ENCODE measurements at regions not wholly inside any gene's neighbourhood (a gene's known extent, or its start where the extent isn't known, plus 50 kb on each side); places are given as distances from the start of the nearest gene placed in this dataset.
"Not testable (repeated sequence)": the region's sequence is repeated elsewhere in the genome, so short reads cannot be mapped to it uniquely, and the experiment has no call there.

GRCh38 chr10:6841761-6842160, 261.7 kb upstream of the PRKCQ start:
- H3K36me3 ChIP-seq (ENCODE audit: insufficient read depth, insufficient read length, low read length), result no peaks in the 10 kb centered on the region
- H3K4me3 ChIP-seq (ENCODE audit: insufficient read length, low read depth), result no peak overlapping the region
- peaks cover 34% of the 10 kb centered on the region for H3K9me3 ChIP-seq (ENCODE audit: insufficient read depth, low read length)
- no peak for TF ChIP-seq ZNF274 (IDR thresholded peaks at IDR 0.05; ENCODE audit: low read depth, low read length)
- TF ChIP-seq SUZ12 (IDR thresholded peaks at IDR 0.05; ENCODE audit: extremely low read depth, insufficient read depth, insufficient read length), result no peak
- no peak for TF ChIP-seq YY1 (IDR thresholded peaks at IDR 0.05; ENCODE audit: insufficient read depth, insufficient read length)
- H3K27me3 ChIP-seq (ENCODE audit: insufficient read depth, insufficient read length), result no peaks in the 10 kb centered on the region
- no peaks in the 10 kb centered on the region for H3K4me1 ChIP-seq (ENCODE audit: insufficient read depth, insufficient read length)
- no peak overlapping the region for H3K9ac ChIP-seq (ENCODE audit: insufficient read length, low read depth)
- DNase-seq (ENCODE audit: low read depth, low spot score), result no peak

DNA sequence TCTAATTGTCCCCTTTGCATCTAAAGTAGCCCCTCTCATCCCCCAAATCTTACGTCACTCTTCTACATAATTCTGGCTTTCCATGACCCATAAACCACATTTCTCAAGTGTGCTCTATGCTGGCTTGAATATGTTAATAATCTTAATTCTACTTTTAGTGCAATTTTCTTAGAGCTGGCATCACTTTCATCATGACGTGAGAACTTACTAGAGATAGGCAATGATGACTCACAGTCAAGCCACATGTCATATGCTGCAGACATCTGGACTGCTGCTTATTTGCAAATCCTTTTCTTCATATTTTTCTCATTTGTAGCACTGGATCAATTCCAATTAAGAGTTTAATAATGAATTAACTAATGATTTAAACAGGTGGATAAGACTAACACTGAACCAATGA, 260.7 kb upstream of the PRKCQ start:
- no peak for DNase-seq (ENCODE audit: low read depth, low spot score)
- no peak overlapping the region for H3K4me3 ChIP-seq (ENCODE audit: insufficient read length, low read depth)
- TF ChIP-seq ZNF274 (IDR thresholded peaks at IDR 0.05; ENCODE audit: low read depth, low read length) (no peak), SUZ12 (IDR thresholded peaks at IDR 0.05; ENCODE audit: extremely low read depth, insufficient read depth, insufficient read length) (no peak), YY1 (IDR thresholded peaks at IDR 0.05; ENCODE audit: insufficient read depth, insufficient read length) (no peak)
- no peaks in the 10 kb centered on the region for H3K36me3 ChIP-seq (ENCODE audit: insufficient read depth, insufficient read length, low read length)
- no peaks in the 10 kb centered on the region for H3K4me1 ChIP-seq (ENCODE audit: insufficient read depth, insufficient read length)
- H3K9me3 ChIP-seq (ENCODE audit: insufficient read depth, low read length), result peaks cover 40% of the 10 kb centered on the region
- H3K9ac ChIP-seq (ENCODE audit: insufficient read length, low read depth), result no peak overlapping the region
- H3K27me3 ChIP-seq (ENCODE audit: insufficient read depth, insufficient read length), result no peaks in the 10 kb centered on the region

- Histone ChIP-seq H3K27me3 (ENCODE audit: insufficient read depth, insufficient read length) (no peaks in the 10 kb centered on the region), H3K4me3 (ENCODE audit: insufficient read length, low read depth) (no peak overlapping the region), H3K36me3 (ENCODE audit: insufficient read depth, insufficient read length, low read length) (no peaks in the 10 kb centered on the region), H3K9me3 (ENCODE audit: insufficient read depth, low read length) (peaks cover 34% of the 10 kb centered on the region), H3K4me1 (ENCODE audit: insufficient read depth, insufficient read length) (no peaks in the 10 kb centered on the region), H3K9ac (ENCODE audit: insufficient read length, low read depth) (no peak overlapping the region)
- no peak for TF ChIP-seq ZNF274 (IDR thresholded peaks at IDR 0.05; ENCODE audit: low read depth, low read length)
- TF ChIP-seq SUZ12 (IDR thresholded peaks at IDR 0.05; ENCODE audit: extremely low read depth, insufficient read depth, insufficient read length), result no peak
- TF ChIP-seq YY1 (IDR thresholded peaks at IDR 0.05; ENCODE audit: insufficient read depth, insufficient read length), result no peak
- DNase-seq (ENCODE audit: low read depth, low spot score), result no peak
Measured at GRCh38 chr10:6840201-6840691, 260.2 kb upstream of the PRKCQ start.

GRCh38 chr10:6838118-6838517, 258.0 kb upstream of the PRKCQ start:
- TF ChIP-seq SUZ12 (IDR thresholded peaks at IDR 0.05; ENCODE audit: extremely low read depth, insufficient read depth, insufficient read length), result no peak
- no peak for TF ChIP-seq YY1 (IDR thresholded peaks at IDR 0.05; ENCODE audit: insufficient read depth, insufficient read length)
- no peak for TF ChIP-seq ZNF274 (IDR thresholded peaks at IDR 0.05; ENCODE audit: low read depth, low read length)
- no peak overlapping the region for H3K4me3 ChIP-seq (ENCODE audit: insufficient read length, low read depth)
- H3K9me3 ChIP-seq (ENCODE audit: insufficient read depth, low read length), result peaks cover 21% of the 10 kb centered on the region
- H3K9ac ChIP-seq (ENCODE audit: insufficient read length, low read depth), result no peak overlapping the region
- H3K36me3 ChIP-seq (ENCODE audit: insufficient read depth, insufficient read length, low read length), result no peaks in the 10 kb centered on the region
- H3K27me3 ChIP-seq (ENCODE audit: insufficient read depth, insufficient read length), result no peaks in the 10 kb centered on the region
- no peaks in the 10 kb centered on the region for H3K4me1 ChIP-seq (ENCODE audit: insufficient read depth, insufficient read length)
- no peak for DNase-seq (ENCODE audit: low read depth, low spot score)

DNA sequence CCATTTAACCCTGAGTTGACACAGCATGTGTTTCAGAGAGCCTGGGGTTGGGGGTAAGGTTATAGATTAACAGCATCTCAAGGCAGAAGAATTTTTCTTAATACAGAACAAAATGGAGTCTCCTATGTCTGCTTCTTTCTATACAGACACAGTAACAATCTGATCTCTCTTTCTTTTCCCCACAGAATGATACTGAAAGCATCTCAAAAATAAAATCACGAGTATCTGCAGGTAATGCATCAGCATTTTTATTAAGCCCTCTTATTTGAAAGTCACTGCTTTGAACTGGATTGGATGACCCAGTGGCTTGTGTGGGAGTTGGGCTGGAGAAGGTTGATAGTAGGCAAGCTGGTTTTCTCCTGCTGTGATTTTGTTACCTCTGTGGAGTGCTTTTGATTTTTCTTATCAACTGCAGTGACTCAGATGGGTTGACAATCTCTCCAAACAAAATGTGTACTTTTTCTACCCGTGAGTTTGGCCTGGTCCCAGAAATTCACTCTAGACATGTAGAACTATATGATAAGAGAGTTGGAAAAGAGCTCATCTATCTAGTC, 253.5 kb upstream of the PRKCQ start:
- H3K36me3 ChIP-seq (ENCODE audit: insufficient read depth, insufficient read length, low read length), result no peaks in the 10 kb centered on the region
- H3K9me3 ChIP-seq (ENCODE audit: insufficient read depth, low read length), result peaks cover 9% of the 10 kb centered on the region; the same call in 1 of the 2 replicates
- H3K27me3 ChIP-seq (ENCODE audit: insufficient read depth, insufficient read length), result no peaks in the 10 kb centered on the region
- H3K4me3 ChIP-seq (ENCODE audit: insufficient read length, low read depth), result no peak overlapping the region
- DNase-seq (ENCODE audit: low read depth, low spot score), result no peak
- no peaks in the 10 kb centered on the region for H3K4me1 ChIP-seq (ENCODE audit: insufficient read depth, insufficient read length)
- no peak overlapping the region for H3K9ac ChIP-seq (ENCODE audit: insufficient read length, low read depth)
- no peak for TF ChIP-seq SUZ12 (IDR thresholded peaks at IDR 0.05; ENCODE audit: extremely low read depth, insufficient read depth, insufficient read length)
- TF ChIP-seq ZNF274 (IDR thresholded peaks at IDR 0.05; ENCODE audit: low read depth, low read length), result no peak
- no peak for TF ChIP-seq YY1 (IDR thresholded peaks at IDR 0.05; ENCODE audit: insufficient read depth, insufficient read length)

DNA sequence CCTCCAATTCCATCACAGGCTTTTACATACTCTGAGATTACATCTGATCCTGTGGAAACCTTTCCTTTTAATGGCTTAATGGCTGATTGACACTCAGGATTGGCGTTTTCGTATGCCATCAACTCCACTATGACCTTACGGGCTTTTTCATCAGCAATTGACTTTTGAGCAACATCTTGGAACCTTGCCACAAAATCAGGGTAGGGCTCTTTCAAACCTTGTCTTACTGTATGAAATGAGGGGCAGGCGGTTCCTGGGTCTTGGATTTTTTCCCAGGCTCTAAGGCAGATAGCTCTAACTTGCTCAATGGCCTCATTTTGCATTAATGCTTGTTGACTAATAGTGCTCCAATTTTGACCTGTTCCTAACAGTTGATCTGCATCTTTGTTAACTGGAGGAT, 250.9 kb upstream of the PRKCQ start:
- not testable (repeated sequence) for H3K36me3 ChIP-seq (ENCODE audit: insufficient read depth, insufficient read length, low read length); H3K9me3 ChIP-seq (ENCODE audit: insufficient read depth, low read length); DNase-seq (ENCODE audit: low read depth, low spot score); H3K4me1 ChIP-seq (ENCODE audit: insufficient read depth, insufficient read length); H3K4me3 ChIP-seq (ENCODE audit: insufficient read length, low read depth); H3K9ac ChIP-seq (ENCODE audit: insufficient read length, low read depth); H3K27me3 ChIP-seq (ENCODE audit: insufficient read depth, insufficient read length)

DNA sequence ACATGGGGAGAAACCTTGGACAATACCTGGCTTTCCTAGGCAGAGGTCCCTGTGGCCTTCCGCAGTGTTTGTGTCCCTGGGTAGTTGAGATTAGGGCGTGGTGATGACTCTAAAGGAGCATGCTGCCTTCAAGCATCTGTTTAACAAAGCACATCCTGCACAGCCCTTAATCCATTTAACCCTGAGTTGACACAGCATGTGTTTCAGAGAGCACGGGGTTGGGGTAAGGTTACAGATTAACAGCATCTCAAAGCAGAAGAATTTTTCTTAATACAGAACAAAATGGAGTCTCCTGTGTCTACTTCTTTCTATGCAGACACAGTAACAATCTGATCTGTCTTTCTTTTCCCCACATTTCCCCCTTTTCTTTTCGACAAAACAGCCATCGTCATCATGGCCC, 244.7 kb upstream of the PRKCQ start:
- not testable (repeated sequence) for H3K27me3 ChIP-seq (ENCODE audit: insufficient read depth, insufficient read length); DNase-seq (ENCODE audit: low read depth, low spot score); H3K36me3 ChIP-seq (ENCODE audit: insufficient read depth, insufficient read length, low read length); H3K4me3 ChIP-seq (ENCODE audit: insufficient read length, low read depth); H3K9ac ChIP-seq (ENCODE audit: insufficient read length, low read depth); H3K4me1 ChIP-seq (ENCODE audit: insufficient read depth, insufficient read length); H3K9me3 ChIP-seq (ENCODE audit: insufficient read depth, low read length)

GRCh38 chr10:6823770-6824169, 243.7 kb upstream of the PRKCQ start:
- Histone ChIP-seq H3K9me3 (ENCODE audit: insufficient read depth, low read length) (no peaks in the 10 kb centered on the region), H3K4me3 (ENCODE audit: insufficient read length, low read depth) (no peak overlapping the region), H3K9ac (ENCODE audit: insufficient read length, low read depth) (no peak overlapping the region), H3K36me3 (ENCODE audit: insufficient read depth, insufficient read length, low read length) (no peaks in the 10 kb centered on the region), H3K4me1 (ENCODE audit: insufficient read depth, insufficient read length) (no peaks in the 10 kb centered on the region), H3K27me3 (ENCODE audit: insufficient read depth, insufficient read length) (no peaks in the 10 kb centered on the region)
- TF ChIP-seq SUZ12 (IDR thresholded peaks at IDR 0.05; ENCODE audit: extremely low read depth, insufficient read depth, insufficient read length) (no peak), YY1 (IDR thresholded peaks at IDR 0.05; ENCODE audit: insufficient read depth, insufficient read length) (no peak), ZNF274 (IDR thresholded peaks at IDR 0.05; ENCODE audit: low read depth, low read length) (no peak)
- no peak for DNase-seq (ENCODE audit: low read depth, low spot score)

Measured in NT2/D1 (cell line).